Epithelial cell of prostate (primary cell): ENCODE measurements at regions not wholly inside any gene's neighbourhood (a gene's known extent, or its start where the extent isn't known, plus 50 kb on each side); places are given as distances from the start of the nearest gene placed in this dataset.
"Not testable (repeated sequence)": the region's sequence is repeated elsewhere in the genome, so short reads cannot be mapped to it uniquely, and the experiment has no call there.

Source experiments
- DNase-seq: peaks from one replicate; pipeline ENCODE4 v3.0.0-alpha.2; 2011; ENCODE audit warnings: low read depth, low spot score
- H3K27ac ChIP-seq: fragments of 450-650 bp; 2 replicates; pipeline ENCODE4 v1.5.1; 2017; ENCODE audit warnings: mild to moderate bottlenecking

DNA sequence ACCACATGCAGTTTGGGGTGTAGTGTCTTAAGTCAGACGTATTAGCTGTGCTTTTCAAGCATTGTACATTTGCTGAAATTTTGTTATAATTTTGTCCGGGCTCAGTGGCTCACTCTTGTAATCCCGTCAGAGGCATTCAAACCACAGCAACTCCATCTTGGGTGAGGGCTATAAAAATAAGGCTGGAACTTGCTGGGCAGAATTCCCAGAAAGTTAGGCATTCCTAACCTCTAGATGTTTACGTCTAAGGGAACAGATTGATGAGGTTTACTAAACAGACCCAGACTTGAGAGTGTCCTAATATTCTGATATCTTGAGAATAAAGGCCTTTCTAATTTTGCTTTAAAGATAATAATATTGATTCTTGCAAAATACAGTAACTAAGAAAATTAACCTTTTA is 957.8 kb downstream of the NXPH1 start:
- no peak overlapping the region for H3K27ac ChIP-seq
- DNase-seq = no peak

GRCh38 chr7:9391984-9392383 is 958.6 kb downstream of the NXPH1 start:
- DNase-seq = no peak
- H3K27ac ChIP-seq = no peak overlapping the region

- H3K27ac ChIP-seq, DNase-seq: not testable (repeated sequence)
Measured at GRCh38 chr7:9404386-9404785, 971.0 kb downstream of the NXPH1 start.

GRCh38 chr7:9407816-9408215 is 974.4 kb downstream of the NXPH1 start:
- DNase-seq = no peak
- no peak overlapping the region for H3K27ac ChIP-seq

DNA sequence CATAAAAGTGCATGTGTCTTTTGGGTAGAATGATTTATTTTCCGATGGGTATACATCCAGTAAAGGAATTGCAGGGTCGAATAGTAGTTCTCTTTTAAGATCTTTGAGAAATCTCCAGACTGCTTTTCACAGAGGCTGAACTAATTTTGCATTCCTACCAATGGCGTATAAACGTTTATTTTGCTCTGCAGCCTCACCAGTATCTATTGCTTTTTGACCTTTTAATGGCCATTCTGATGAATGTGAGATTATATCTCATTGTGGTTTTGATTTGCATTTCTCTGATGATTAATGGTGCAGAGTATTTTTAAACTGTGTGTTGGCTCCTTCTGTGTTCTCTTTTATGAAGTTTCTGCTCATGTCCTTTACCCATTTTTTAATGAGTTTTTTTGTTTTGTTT is 1020.1 kb downstream of the NXPH1 start:
- no peak overlapping the region for H3K27ac ChIP-seq
- no peak for DNase-seq

DNA sequence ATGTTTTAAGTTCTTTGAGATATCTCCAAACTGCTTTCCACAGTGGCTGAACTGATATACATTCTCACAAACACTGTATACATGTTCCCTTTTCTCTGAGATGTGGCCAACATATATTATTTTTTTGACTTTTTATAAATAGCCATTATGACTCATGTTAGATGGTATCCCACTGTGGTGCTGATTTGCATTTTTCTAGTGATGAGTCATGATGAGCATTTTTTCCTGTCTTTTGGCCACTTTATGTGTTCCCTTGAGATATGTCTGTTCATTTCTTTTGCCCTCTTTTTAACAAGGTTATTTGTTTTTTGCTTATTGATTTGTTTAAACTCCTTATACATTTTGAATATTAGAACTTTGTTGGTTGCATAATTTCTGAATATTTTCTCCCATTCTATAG is 1055.1 kb downstream of the NXPH1 start:
- no peak overlapping the region for H3K27ac ChIP-seq
- DNase-seq = peak; percentile 5

GRCh38 chr7:9498303-9498702 is 1064.9 kb downstream of the NXPH1 start:
- no peak for DNase-seq
- H3K27ac ChIP-seq = no peak overlapping the region

DNA sequence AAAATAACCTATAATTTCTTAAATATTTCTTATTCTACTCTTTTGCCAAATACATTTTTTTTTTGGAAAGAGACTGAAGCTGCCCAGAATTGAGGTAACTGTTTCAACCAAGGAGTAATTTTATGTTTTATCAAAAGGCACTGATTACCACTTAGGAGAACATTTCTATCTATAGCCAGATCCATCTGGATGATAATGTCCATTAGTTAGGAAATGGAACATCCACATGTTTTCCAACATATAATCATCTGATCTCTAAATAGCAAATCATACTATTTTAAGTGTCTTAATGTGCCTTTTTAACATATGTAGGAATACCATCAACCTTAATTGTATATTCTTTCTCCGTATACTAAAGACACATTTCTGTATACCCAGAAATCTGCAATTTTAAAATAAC is 1068.9 kb downstream of the NXPH1 start:
- no peak for DNase-seq
- H3K27ac ChIP-seq = no peak overlapping the region

DNA sequence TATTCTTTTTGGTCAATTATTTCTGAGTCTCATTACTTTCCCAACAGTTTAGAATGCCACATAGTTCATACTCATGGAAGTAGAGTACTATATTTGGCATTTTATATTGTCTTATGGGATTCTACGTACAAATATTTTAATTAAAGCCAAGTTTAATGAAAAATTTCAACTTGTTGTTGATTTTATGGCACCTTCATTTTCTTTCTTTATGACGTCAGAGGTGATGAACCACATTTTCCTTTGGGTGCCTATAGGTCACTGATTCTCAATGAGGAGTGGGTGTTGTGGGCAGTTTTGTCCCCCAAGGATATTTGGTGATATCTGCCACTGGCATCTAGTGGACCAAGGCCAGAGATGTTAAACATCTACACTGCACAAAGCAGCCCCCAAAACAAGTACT is 1071.3 kb downstream of the NXPH1 start:
- no peak overlapping the region for H3K27ac ChIP-seq
- DNase-seq = no peak

GRCh38 chr7:9505516-9505915 is 1072.1 kb downstream of the NXPH1 start:
- no peak overlapping the region for H3K27ac ChIP-seq
- no peak for DNase-seq

GRCh38 chr7:9507290-9507689 is 1073.9 kb downstream of the NXPH1 start:
- no peak overlapping the region for H3K27ac ChIP-seq
- DNase-seq = no peak

GRCh38 chr7:9516662-9517061 is 1083.3 kb downstream of the NXPH1 start:
- no peak for DNase-seq
- no peak overlapping the region for H3K27ac ChIP-seq

DNA sequence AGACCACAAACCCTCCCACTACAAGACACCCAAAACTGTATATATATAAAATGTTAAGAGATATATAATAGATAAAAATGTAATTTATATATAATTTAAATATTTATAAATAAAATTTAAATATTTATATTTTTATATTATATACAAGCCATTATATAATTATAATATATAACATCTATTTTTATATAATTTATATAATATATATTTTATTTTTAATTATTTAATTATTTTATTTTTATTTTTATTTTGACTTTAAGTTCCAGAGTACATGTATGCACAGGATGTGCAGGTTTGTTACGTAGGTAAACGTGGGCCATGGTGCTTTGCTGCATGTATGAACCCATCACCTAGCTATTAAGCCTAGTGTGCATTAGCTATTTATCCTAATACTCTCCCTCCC is 1090.2 kb downstream of the NXPH1 start:
- no peak overlapping the region for H3K27ac ChIP-seq
- no peak for DNase-seq

DNA sequence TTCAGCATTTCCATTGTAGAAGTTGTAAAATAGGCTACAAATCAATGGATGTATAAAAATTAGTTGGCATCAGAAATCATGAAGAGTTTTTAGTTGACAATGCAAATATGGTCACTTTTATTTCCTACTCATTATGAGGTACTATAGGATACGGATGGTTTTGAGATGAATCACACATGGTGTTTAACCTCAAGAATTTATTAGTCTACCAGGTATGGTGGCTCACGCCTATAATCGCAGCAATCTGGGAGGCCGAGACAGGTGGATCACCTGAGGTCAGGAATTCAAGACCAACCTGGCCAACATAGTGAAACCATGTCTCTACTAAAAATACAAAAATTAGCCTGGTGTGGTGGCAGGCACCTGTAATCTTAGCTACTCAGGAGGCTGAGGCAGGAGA is 1119.0 kb downstream of the NXPH1 start:
- DNase-seq = peak; percentile 12
- not testable (repeated sequence) for H3K27ac ChIP-seq

DNA sequence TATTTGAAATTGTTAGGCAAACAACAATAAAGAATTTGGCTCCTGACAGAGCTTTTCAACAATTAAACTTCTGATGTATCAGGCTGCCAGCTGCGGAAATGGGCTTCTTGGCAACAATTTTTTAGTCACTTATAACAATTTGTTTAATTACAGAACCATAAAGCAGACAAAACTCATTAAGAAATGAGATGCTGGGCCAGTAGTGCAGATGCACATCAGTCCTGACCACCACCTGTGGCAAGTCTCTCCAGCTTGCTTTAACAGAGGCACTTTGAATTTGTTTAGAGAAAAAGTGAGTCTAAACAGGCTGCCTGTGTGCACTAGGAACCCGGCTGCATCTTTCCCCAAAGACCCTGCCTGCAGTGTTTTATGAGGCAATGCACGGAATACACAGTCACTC is 1124.4 kb downstream of the NXPH1 start:
- no peak for DNase-seq

DNA sequence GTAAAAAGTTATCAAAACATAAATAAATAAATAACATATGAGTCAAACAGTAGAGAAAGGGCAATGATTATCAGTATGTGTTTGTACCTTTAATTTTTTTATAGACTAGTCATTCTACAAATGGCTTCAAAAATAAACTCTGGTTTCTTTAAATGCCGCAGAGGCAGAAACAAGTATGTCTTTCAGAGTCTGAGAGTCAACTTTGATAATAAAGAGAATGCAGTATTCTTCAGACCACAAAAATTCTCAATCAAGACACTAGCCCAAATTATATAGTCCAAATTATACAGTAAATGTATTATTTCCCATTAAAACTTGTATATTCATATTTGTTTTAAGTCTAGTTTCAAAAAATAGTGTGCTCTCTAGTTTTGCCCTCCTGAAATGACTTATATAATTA is 1142.3 kb downstream of the NXPH1 start:
- H3K27ac ChIP-seq = no peak overlapping the region
- DNase-seq = no peak

More for the DNA sequence above, 1124.4 kb downstream of the NXPH1 start:
- no peak overlapping the region for H3K27ac ChIP-seq

GRCh38 chr7:9582824-9583223 is 1149.4 kb downstream of the NXPH1 start:
- no peak for DNase-seq

GRCh38 chr7:9598411-9598810 is 1165.0 kb downstream of the NXPH1 start:
- H3K27ac ChIP-seq = no peak overlapping the region
- DNase-seq = no peak

More at GRCh38 chr7:9582824-9583223, 1149.4 kb downstream of the NXPH1 start:
- no peak overlapping the region for H3K27ac ChIP-seq

GRCh38 chr7:9600974-9601373 is 1167.6 kb downstream of the NXPH1 start:
- no peak for DNase-seq
- H3K27ac ChIP-seq = no peak overlapping the region

DNA sequence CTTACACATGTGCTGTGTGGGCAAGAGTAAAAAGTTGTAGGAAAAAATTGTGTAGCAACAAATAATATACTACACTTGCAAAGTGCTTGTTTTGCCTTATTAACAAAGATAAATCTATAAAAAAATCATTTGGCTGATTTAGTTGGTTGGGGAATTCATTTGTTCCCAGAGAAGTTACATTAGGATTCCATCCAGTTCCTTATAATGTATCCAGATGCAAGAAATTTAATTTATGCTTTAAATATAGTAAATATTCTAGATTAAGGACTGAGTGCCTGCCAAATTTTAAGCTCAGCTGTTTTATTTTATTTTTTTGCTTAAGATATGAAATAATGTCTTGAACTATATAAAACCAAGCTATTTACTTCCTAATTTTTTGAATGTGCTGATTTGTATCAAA is 1169.9 kb downstream of the NXPH1 start:
- no peak overlapping the region for H3K27ac ChIP-seq
- DNase-seq = no peak

GRCh38 chr7:9608560-9608959 is 1175.2 kb downstream of the NXPH1 start:
- peak; percentile 8 for DNase-seq

GRCh38 chr7:9620899-9621298 is 1187.5 kb downstream of the NXPH1 start:
- H3K27ac ChIP-seq, DNase-seq: not testable (repeated sequence)

More at GRCh38 chr7:9608560-9608959, 1175.2 kb downstream of the NXPH1 start:
- H3K27ac ChIP-seq = no peak overlapping the region

GRCh38 chr7:9621306-9621902 is 1188.0 kb downstream of the NXPH1 start:
- H3K27ac ChIP-seq, DNase-seq: not testable (repeated sequence)
